ENCODE measurements at regions not wholly inside any gene's neighbourhood (a gene's known extent, or its start where the extent isn't known, plus 50 kb on each side); places are given as distances from the start of the nearest gene placed in this dataset.

DNA sequence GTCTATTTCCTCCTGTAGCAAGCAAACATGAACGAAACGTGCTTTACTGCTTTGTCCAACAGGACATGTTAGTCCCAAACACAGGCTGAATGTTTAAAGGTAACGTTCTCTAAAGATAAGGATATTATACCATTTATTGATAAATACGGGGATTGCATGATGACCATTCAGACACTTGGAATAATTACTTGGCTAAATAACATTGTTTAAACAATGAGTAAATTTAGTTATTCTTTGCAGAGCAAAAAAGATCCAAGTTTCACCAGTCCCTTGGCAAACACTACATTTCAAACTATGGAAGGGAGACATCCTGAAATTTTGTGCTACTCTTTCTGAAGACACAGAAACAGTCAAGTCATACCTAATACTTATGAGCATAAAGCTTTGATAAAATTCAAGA lies 88.0 kb downstream of the ZNF280B start:
- Histone ChIP-seq H3K4me2 (replicated peaks; ENCODE audit: low read depth, low read length, poor library complexity, severe bottlenecking) (no peak overlapping the region), H3K27me3 (replicated peaks in 1 of 4; ENCODE audit: control extremely low read depth in 1 of 4, control insufficient read depth in 3 of 4, insufficient read depth in 4 of 4, low read length in 3 of 4) (no peaks in the 10 kb centered on the region), H3K27ac (ENCODE audit: low read length in 2 of 2) (no peak overlapping the region), H2AFZ (ENCODE audit: insufficient read depth, low read depth, low read length, poor library complexity, severe bottlenecking) (no peak overlapping the region), H3K36me3 (replicated peaks in 1 of 2; ENCODE audit: control extremely low read depth in 1 of 2, control insufficient read depth in 1 of 2, extremely low read depth in 1 of 2, insufficient read depth in 2 of 2, low read length in 1 of 2) (no peaks in the 10 kb centered on the region), H3K4me1 (ENCODE audit: control insufficient read depth in 2 of 2, insufficient read depth in 2 of 2, low read length in 2 of 2) (peaks cover 40 to 49% of the 10 kb centered on the region in 2 donors), H3K9me3 (ENCODE audit: control extremely low read depth in 1 of 3, control insufficient read depth in 2 of 3, insufficient read depth in 1 of 3, low read length in 2 of 3) (no peaks in the 10 kb centered on the region), H3K4me3 (ENCODE audit: control extremely low read depth in 1 of 5, extremely low read depth in 1 of 5, insufficient read depth in 1 of 5, low read depth in 2 of 5, low read length in 4 of 5) (no peak overlapping the region), H4K20me1 (ENCODE audit: control insufficient read depth, insufficient read depth, low read length, poor library complexity, severe bottlenecking) (no peaks in the 10 kb centered on the region), H3K9ac (ENCODE audit: low read length) (no peak overlapping the region), H3K79me2 (ENCODE audit: control insufficient read depth, insufficient read depth, low read length) (no peaks in the 10 kb centered on the region)
- H3K9me3 Mint-ChIP-seq (ENCODE audit: insufficient read depth): no peaks in the 10 kb centered on the region
- CTCF ChIA-PET: interaction anchor here (2.9 to 4.7 kb wide), 4 partner anchors 11 to 41 kb away, joined by 23 to 52 read pairs (median 42); no protein-coding TSS in a partner anchor
- TF ChIP-seq, protein P1, sequence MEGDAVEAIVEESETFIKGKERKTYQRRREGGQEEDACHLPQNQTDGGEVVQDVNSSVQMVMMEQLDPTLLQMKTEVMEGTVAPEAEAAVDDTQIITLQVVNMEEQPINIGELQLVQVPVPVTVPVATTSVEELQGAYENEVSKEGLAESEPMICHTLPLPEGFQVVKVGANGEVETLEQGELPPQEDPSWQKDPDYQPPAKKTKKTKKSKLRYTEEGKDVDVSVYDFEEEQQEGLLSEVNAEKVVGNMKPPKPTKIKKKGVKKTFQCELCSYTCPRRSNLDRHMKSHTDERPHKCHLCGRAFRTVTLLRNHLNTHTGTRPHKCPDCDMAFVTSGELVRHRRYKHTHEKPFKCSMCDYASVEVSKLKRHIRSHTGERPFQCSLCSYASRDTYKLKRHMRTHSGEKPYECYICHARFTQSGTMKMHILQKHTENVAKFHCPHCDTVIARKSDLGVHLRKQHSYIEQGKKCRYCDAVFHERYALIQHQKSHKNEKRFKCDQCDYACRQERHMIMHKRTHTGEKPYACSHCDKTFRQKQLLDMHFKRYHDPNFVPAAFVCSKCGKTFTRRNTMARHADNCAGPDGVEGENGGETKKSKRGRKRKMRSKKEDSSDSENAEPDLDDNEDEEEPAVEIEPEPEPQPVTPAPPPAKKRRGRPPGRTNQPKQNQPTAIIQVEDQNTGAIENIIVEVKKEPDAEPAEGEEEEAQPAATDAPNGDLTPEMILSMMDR (IDR thresholded peaks at IDR 0.05): no peak
- TF ChIP-seq EZH2 (IDR thresholded peaks at IDR 0.05; ENCODE audit: borderline replicate concordance, insufficient read depth, low read depth, low read length, poor library complexity, severe bottlenecking): no peak
- POLR2A ChIA-PET: no interaction called here
- H3K27me3 Mint-ChIP-seq: peaks cover 5% of the 10 kb centered on the region
- no peak for DNase-seq
- H3K27ac Mint-ChIP-seq: no peak overlapping the region
- WGBS (ENCODE audit: insufficient coverage): no CpG with 5 or more reads among the region's 4 CpGs
- no peak for ATAC-seq (ENCODE audit: low read depth)
- H3K4me3 Mint-ChIP-seq: no peak overlapping the region
- intact Hi-C loops (cut with micrococcal nuclease): loop anchor here (5.0 kb wide), 2 partner anchors 63 to 462 kb away; no protein-coding TSS in a partner anchor
- H3K4me1 Mint-ChIP-seq: peaks cover 46% of the 10 kb centered on the region

DNA sequence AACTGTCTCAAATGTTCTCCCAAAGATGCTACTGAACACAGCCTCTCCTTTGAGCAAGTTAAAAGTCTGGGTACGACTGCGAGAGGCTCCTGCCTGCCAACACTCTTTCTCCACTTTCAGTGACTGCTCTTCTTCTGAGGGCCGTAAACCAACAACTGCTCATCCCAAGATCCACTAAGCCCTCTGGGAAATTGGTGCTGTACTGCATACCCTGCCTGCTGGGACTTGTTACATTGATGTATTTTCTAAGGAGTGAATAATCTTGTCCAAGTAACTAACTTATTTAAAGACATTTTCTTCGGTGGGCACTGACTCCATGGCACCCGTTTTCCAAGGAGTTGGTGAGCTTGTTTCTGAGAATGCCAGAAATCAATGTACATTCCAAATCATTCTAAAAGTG lies 87.2 kb downstream of the ZNF280B start:
- no peak overlapping the region for H2AFZ ChIP-seq (ENCODE audit: insufficient read depth, low read depth, low read length, poor library complexity, severe bottlenecking)
- no peak overlapping the region for H3K27ac ChIP-seq (ENCODE audit: low read length in 2 of 2)
- 64% methylated on average over 2 of the region's 5 CpGs for WGBS (ENCODE audit: insufficient coverage)
- Mint-ChIP-seq H3K9me3 (ENCODE audit: insufficient read depth) (no peaks in the 10 kb centered on the region), H3K4me1 (peaks cover 52% of the 10 kb centered on the region), H3K27me3 (no peaks in the 10 kb centered on the region), H3K27ac (no peak overlapping the region), H3K4me3 (no peak overlapping the region)
- H3K9me3 ChIP-seq (ENCODE audit: control extremely low read depth in 1 of 3, control insufficient read depth in 2 of 3, insufficient read depth in 1 of 3, low read length in 2 of 3): no peaks in the 10 kb centered on the region
- TF ChIP-seq, protein P1 (IDR thresholded peaks at IDR 0.05): no peak
- TF ChIP-seq EZH2 (IDR thresholded peaks at IDR 0.05; ENCODE audit: borderline replicate concordance, insufficient read depth, low read depth, low read length, poor library complexity, severe bottlenecking): no peak
- no peaks in the 10 kb centered on the region for H3K79me2 ChIP-seq (ENCODE audit: control insufficient read depth, insufficient read depth, low read length)
- H4K20me1 ChIP-seq (ENCODE audit: control insufficient read depth, insufficient read depth, low read length, poor library complexity, severe bottlenecking): no peaks in the 10 kb centered on the region
- intact Hi-C loops (cut with micrococcal nuclease): loop anchor here (5.0 kb wide), 2 partner anchors 64 to 461 kb away; no protein-coding TSS in a partner anchor
- H3K4me1 ChIP-seq (ENCODE audit: control insufficient read depth in 2 of 2, insufficient read depth in 2 of 2, low read length in 2 of 2): peaks cover 48 to 57% of the 10 kb centered on the region in 2 donors
- no peaks in the 10 kb centered on the region for H3K36me3 ChIP-seq (replicated peaks in 1 of 2; ENCODE audit: control extremely low read depth in 1 of 2, control insufficient read depth in 1 of 2, extremely low read depth in 1 of 2, insufficient read depth in 2 of 2, low read length in 1 of 2)
- H3K4me3 ChIP-seq (ENCODE audit: control extremely low read depth in 1 of 5, extremely low read depth in 1 of 5, insufficient read depth in 1 of 5, low read depth in 2 of 5, low read length in 4 of 5): no peak overlapping the region
- no peak overlapping the region for H3K9ac ChIP-seq (ENCODE audit: low read length)
- no peak for DNase-seq
- no peak for ATAC-seq (ENCODE audit: low read depth)
- ChIA-PET CTCF (interaction anchor here (1.2 to 4.7 kb wide), 19 partner anchors 8 to 361 kb away, joined by 3 to 52 read pairs (median 10); partner anchors contain the start of gene ZNF280B), POLR2A (interaction anchor here (1.4 kb wide), 1 partner anchor 11 kb away, joined by 3 read pairs; no protein-coding TSS in a partner anchor)
- no peak overlapping the region for H3K4me2 ChIP-seq (replicated peaks; ENCODE audit: low read depth, low read length, poor library complexity, severe bottlenecking)
- no peaks in the 10 kb centered on the region for H3K27me3 ChIP-seq (replicated peaks in 1 of 4; ENCODE audit: control extremely low read depth in 1 of 4, control insufficient read depth in 3 of 4, insufficient read depth in 4 of 4, low read length in 3 of 4)
